Ishikawa (cell line): ENCODE measurements at regions not wholly inside any gene's neighbourhood (a gene's known extent, or its start where the extent isn't known, plus 50 kb on each side); places are given as distances from the start of the nearest gene placed in this dataset.

Experiments
- CEBPB ChIP-seq: IDR thresholded peaks from 2 replicates; pipeline ENCODE4 v1.6.1; 2012
- CREB1 ChIP-seq: IDR thresholded peaks from 2 replicates; pipeline ENCODE4 v1.6.1; 2012; ENCODE audit warnings: low read depth
- EGR1 ChIP-seq: IDR thresholded peaks from 2 replicates; pipeline ENCODE4 v1.6.1; 2012
- EP300 ChIP-seq: IDR thresholded peaks from 2 replicates; pipeline ENCODE4 v1.6.1; 2012; ENCODE audit warnings: borderline replicate concordance
- FOXM1 ChIP-seq: IDR thresholded peaks from 2 replicates; pipeline ENCODE4 v1.6.1; 2012; ENCODE audit warnings: low read depth, borderline replicate concordance
- NFIC ChIP-seq: IDR thresholded peaks from 2 replicates; pipeline ENCODE4 v1.6.1; 2012
- RAD21 ChIP-seq: IDR thresholded peaks from 2 replicates; pipeline ENCODE4 v1.6.1; 2012; ENCODE audit warnings: low read depth
- TAF1 ChIP-seq: IDR thresholded peaks from 2 replicates; pipeline ENCODE4 v1.6.1; 2012; ENCODE audit warnings: low read depth, mild to moderate bottlenecking
- TCF12 ChIP-seq: IDR thresholded peaks from 2 replicates; pipeline ENCODE4 v1.6.1; 2012; ENCODE audit warnings: low read depth
- TEAD4 ChIP-seq: IDR thresholded peaks from 2 replicates; pipeline ENCODE4 v1.6.1; 2012
- YY1 ChIP-seq: IDR thresholded peaks from 2 replicates; pipeline ENCODE4 v1.6.1; 2012; ENCODE audit warnings: low read depth
- ZBTB7A ChIP-seq: IDR thresholded peaks from 2 replicates; pipeline ENCODE4 v1.6.1; 2012; ENCODE audit warnings: low read depth
- TF ChIP-seq, protein P1 (sequence below): IDR thresholded peaks from 2 replicates; pipeline ENCODE4 v1.6.1; 2012
- TF ChIP-seq, protein P2 (sequence below): IDR thresholded peaks from 2 replicates; pipeline ENCODE4 v1.6.1; 2012; ENCODE audit warnings: low read depth, mild to moderate bottlenecking
- TF ChIP-seq, protein P3 (sequence below): IDR thresholded peaks from 2 replicates; pipeline ENCODE4 v1.6.1; 2012

DNA sequence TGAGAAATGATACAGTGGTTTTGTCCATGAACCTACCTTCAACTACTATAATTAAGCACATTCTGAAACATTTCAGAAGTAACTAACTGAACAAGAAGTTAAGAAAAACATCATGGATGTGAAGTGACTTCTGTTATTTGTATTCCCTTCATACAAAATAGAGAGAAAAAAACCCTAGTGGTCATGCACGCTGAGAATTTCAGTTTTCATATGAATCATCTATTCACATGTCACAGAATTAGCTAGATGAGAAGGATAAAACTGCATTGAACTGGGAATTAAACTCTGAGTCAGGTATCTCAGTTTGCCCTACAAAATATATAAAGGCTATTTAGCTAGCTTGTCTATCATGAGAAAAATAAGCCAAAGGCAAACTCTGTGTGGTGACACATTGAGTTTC, 451.8 kb upstream of the FTMT start:
- TF ChIP-seq TEAD4 (no peak), EGR1 (no peak), CEBPB (no peak), TCF12 (no peak), FOXM1 (no peak), NFIC (no peak), CREB1 (no peak), ZBTB7A (no peak), EP300 (no peak), TAF1 (no peak)
- TF ChIP-seq, protein P1, sequence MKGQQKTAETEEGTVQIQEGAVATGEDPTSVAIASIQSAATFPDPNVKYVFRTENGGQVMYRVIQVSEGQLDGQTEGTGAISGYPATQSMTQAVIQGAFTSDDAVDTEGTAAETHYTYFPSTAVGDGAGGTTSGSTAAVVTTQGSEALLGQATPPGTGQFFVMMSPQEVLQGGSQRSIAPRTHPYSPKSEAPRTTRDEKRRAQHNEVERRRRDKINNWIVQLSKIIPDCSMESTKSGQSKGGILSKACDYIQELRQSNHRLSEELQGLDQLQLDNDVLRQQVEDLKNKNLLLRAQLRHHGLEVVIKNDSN: no peak
- TF ChIP-seq, protein P2, sequence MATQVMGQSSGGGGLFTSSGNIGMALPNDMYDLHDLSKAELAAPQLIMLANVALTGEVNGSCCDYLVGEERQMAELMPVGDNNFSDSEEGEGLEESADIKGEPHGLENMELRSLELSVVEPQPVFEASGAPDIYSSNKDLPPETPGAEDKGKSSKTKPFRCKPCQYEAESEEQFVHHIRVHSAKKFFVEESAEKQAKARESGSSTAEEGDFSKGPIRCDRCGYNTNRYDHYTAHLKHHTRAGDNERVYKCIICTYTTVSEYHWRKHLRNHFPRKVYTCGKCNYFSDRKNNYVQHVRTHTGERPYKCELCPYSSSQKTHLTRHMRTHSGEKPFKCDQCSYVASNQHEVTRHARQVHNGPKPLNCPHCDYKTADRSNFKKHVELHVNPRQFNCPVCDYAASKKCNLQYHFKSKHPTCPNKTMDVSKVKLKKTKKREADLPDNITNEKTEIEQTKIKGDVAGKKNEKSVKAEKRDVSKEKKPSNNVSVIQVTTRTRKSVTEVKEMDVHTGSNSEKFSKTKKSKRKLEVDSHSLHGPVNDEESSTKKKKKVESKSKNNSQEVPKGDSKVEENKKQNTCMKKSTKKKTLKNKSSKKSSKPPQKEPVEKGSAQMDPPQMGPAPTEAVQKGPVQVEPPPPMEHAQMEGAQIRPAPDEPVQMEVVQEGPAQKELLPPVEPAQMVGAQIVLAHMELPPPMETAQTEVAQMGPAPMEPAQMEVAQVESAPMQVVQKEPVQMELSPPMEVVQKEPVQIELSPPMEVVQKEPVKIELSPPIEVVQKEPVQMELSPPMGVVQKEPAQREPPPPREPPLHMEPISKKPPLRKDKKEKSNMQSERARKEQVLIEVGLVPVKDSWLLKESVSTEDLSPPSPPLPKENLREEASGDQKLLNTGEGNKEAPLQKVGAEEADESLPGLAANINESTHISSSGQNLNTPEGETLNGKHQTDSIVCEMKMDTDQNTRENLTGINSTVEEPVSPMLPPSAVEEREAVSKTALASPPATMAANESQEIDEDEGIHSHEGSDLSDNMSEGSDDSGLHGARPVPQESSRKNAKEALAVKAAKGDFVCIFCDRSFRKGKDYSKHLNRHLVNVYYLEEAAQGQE: no peak
- TF ChIP-seq, protein P3, sequence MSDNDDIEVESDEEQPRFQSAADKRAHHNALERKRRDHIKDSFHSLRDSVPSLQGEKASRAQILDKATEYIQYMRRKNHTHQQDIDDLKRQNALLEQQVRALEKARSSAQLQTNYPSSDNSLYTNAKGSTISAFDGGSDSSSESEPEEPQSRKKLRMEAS: no peak

DNA sequence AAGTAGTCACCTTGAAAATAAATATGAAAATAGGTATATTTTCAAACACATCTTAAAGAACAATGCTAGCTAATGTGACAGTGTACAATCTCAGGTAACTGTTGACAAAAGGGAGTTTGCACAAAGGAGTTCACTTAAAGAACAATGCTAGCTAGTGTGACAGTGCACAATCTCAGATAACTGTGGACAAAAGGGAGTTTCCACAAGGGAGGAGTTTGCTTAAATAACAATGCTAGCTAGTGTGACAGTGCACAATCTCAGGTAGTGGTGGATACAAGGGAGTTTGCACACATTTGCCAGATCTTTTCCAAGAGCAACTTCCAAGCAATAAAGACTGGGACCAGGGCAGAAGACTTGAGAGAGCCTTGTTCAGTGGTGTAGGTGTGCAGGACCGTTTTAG, 442.9 kb upstream of the FTMT start:
- TF ChIP-seq NFIC (no peak), TAF1 (no peak), TEAD4 (no peak), ZBTB7A (no peak), FOXM1 (no peak), YY1 (no peak), CREB1 (no peak), EGR1 (no peak), EP300 (no peak), TCF12 (no peak), RAD21 (no peak)
- TF ChIP-seq, protein P1: no peak
- TF ChIP-seq, protein P3: no peak
- TF ChIP-seq, protein P2: no peak

DNA sequence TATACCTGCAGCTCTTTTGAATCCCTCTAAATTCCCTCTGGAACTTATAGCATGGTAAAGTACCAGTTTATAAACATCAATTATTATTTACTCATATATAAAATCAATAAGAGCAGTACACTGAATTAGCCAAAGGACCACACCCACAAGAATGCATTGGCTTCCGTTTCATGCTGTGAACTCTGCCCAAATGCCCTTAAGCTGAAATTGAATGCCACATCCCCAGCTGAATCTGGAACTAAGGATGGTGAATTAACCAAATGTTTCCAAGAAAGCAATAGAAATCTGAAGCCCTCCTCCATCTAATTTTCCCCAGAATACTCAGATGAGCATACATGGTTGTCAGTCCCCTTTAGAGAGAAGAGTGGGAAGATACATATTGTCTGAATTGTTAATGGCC, 436.4 kb upstream of the FTMT start:
- no peak for TF ChIP-seq FOXM1

DNA sequence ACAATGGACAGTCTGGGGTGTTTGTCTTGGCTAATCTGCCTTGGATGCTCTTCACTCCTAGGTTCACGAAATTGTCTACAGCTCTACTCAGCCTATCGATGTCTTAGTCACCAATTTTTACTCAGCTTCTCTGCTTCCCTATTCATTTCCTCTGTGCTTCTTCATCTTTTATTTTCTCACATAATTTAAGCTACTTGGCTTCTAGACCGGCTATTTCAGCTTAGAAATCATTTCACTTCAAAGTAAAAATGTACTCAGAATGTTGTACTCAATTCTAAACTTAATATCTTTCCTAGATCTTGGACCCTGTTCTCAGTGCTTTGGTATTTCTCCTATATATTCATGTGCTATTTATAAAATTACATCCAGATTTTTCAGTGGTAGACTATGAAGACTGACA, 430.0 kb upstream of the FTMT start:
- TF ChIP-seq, protein P1: no peak
- TF ChIP-seq TAF1 (no peak), YY1 (no peak), CEBPB (no peak), ZBTB7A (no peak), NFIC (no peak), TEAD4 (no peak), TCF12 (no peak)
- TF ChIP-seq, protein P2: no peak
- TF ChIP-seq, protein P3: no peak

DNA sequence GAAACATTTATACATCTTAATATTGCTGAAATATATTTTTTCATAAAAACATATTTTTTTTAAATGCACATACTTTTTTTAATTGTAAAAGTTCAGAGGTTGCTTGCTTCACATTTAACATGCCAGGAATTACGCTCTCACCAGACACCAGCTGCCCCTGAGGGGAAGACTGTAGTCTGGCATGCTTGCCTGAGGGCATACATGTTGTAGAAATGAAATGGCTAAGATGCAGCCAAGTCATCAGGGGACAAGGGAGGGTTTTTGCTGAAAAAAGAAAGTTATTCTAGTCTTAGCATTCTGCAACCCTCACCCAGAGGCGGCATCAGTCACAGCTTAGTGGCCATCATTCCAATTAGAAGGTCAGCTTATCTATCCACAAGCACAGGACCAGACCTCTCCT, 426.7 kb upstream of the FTMT start:
- TF ChIP-seq YY1 (no peak), TAF1 (no peak), CEBPB (no peak), EP300 (no peak), FOXM1 (no peak), TEAD4 (no peak), ZBTB7A (no peak), TCF12 (no peak), CREB1 (no peak), RAD21 (no peak), NFIC (no peak), EGR1 (no peak)
- TF ChIP-seq, protein P3: no peak
- TF ChIP-seq, protein P1: no peak
- TF ChIP-seq, protein P2: no peak
